ENCODE measurements at regions not wholly inside any gene's neighbourhood (a gene's known extent, or its start where the extent isn't known, plus 50 kb on each side); places are given as distances from the start of the nearest gene placed in this dataset.

DNA sequence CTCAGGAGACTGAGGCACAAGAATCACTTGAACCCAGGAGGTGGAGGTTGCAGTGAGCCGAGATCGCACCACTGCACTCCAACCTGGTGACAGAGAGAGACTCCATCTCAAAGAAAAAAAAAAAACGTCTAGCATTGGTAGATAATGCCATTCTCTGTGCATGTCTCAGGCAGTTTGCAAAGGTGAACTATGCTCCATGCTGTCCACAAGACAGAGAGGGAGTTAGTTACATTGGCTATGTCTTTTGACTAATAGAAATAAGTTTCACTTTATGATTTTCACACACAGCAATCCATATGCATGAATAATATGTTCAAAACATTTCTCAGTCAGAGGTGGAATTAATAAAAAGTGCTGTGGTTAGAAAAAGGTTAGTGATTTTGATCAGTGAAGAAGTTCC lies 591.4 kb downstream of the ETS1 start:
- no peak overlapping the region for H3K27ac ChIP-seq (ENCODE audit: low read length)
- H3F3A ChIP-seq (ENCODE audit: insufficient read depth, low read length, poor library complexity, severe bottlenecking), result no peaks in the 10 kb centered on the region

DNA sequence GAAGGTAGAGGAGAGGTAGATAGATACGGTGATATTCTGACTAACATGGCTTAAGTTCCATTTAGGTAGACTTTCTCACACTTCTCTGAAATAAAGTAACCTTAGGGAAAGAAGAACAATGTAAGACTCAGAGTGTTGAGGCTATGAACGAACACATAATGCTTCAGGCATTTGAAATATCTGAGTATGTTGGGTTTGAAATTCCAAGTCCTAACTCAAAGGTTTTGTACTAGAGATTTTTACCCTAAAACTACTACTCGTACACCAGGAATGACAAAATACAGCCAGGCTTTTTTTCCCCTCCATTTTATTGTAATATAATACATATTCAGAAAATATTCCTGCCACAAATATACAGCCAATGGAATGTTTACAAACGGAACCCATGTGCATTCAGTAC lies 592.6 kb downstream of the ETS1 start:
- no peaks in the 10 kb centered on the region for H3K9me3 ChIP-seq (ENCODE audit: low read length)
- no peak for TF ChIP-seq POLR2AphosphoS5 (IDR thresholded peaks at IDR 0.05)
- TF ChIP-seq REST (IDR thresholded peaks at IDR 0.05; ENCODE audit: borderline replicate concordance), result no peak
- TF ChIP-seq MXI1 (conservative IDR thresholded peaks at IDR 0.05; ENCODE audit: poor library complexity, severe bottlenecking), result no peak
- no peak for TF ChIP-seq SMC3 (conservative IDR thresholded peaks at IDR 0.05; ENCODE audit: poor library complexity)
- TF ChIP-seq TAF1 (IDR thresholded peaks at IDR 0.05; ENCODE audit: low read depth), result no peak
- TF ChIP-seq, protein P1, sequence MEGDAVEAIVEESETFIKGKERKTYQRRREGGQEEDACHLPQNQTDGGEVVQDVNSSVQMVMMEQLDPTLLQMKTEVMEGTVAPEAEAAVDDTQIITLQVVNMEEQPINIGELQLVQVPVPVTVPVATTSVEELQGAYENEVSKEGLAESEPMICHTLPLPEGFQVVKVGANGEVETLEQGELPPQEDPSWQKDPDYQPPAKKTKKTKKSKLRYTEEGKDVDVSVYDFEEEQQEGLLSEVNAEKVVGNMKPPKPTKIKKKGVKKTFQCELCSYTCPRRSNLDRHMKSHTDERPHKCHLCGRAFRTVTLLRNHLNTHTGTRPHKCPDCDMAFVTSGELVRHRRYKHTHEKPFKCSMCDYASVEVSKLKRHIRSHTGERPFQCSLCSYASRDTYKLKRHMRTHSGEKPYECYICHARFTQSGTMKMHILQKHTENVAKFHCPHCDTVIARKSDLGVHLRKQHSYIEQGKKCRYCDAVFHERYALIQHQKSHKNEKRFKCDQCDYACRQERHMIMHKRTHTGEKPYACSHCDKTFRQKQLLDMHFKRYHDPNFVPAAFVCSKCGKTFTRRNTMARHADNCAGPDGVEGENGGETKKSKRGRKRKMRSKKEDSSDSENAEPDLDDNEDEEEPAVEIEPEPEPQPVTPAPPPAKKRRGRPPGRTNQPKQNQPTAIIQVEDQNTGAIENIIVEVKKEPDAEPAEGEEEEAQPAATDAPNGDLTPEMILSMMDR (IDR thresholded peaks at IDR 0.05; ENCODE audit: poor library complexity, severe bottlenecking), result no peak
- no peak for TF ChIP-seq EZH2 (IDR thresholded peaks at IDR 0.05; ENCODE audit: borderline replicate concordance, insufficient read depth, low read length, poor library complexity, severe bottlenecking)
- TF ChIP-seq EP300 (conservative IDR thresholded peaks at IDR 0.05; ENCODE audit: poor library complexity, severe bottlenecking), result no peak
- no peak for TF ChIP-seq RAD21 (conservative IDR thresholded peaks at IDR 0.05)
- H3K4me2 ChIP-seq (ENCODE audit: low read length), result no peak overlapping the region
- no peaks in the 10 kb centered on the region for H3K9me2 ChIP-seq (ENCODE audit: insufficient read depth, low read length)
- H2AFZ ChIP-seq (ENCODE audit: low read depth, low read length), result no peak overlapping the region
- H3K27ac ChIP-seq (ENCODE audit: low read length), result no peak overlapping the region
- H3K79me2 ChIP-seq (replicated peaks; ENCODE audit: insufficient read depth, low read length), result no peaks in the 10 kb centered on the region
- no peak overlapping the region for H3K9ac ChIP-seq (ENCODE audit: low read length)
- no peaks in the 10 kb centered on the region for H3K36me3 ChIP-seq (ENCODE audit: insufficient read depth, low read length)
- no peak overlapping the region for H3K4me3 ChIP-seq (ENCODE audit: low read length)
- H3F3A ChIP-seq (ENCODE audit: insufficient read depth, low read length, poor library complexity, severe bottlenecking), result no peaks in the 10 kb centered on the region
- H4K20me1 ChIP-seq (ENCODE audit: insufficient read depth), result no peaks in the 10 kb centered on the region
- H3K27me3 ChIP-seq (ENCODE audit: insufficient read depth, low read depth, low read length), result no peaks in the 10 kb centered on the region

More for the DNA sequence above, 591.4 kb downstream of the ETS1 start:
- TF ChIP-seq SMC3 (conservative IDR thresholded peaks at IDR 0.05; ENCODE audit: poor library complexity) (no peak), MXI1 (conservative IDR thresholded peaks at IDR 0.05; ENCODE audit: poor library complexity, severe bottlenecking) (no peak), EZH2 (IDR thresholded peaks at IDR 0.05; ENCODE audit: borderline replicate concordance, insufficient read depth, low read length, poor library complexity, severe bottlenecking) (no peak), RAD21 (conservative IDR thresholded peaks at IDR 0.05) (no peak), POLR2AphosphoS5 (IDR thresholded peaks at IDR 0.05) (no peak), TAF1 (IDR thresholded peaks at IDR 0.05; ENCODE audit: low read depth) (no peak), EP300 (conservative IDR thresholded peaks at IDR 0.05; ENCODE audit: poor library complexity, severe bottlenecking) (no peak), REST (IDR thresholded peaks at IDR 0.05; ENCODE audit: borderline replicate concordance) (no peak)
- TF ChIP-seq, protein P1 (IDR thresholded peaks at IDR 0.05; ENCODE audit: poor library complexity, severe bottlenecking), result no peak
- H3K4me3 ChIP-seq (ENCODE audit: low read length), result no peak overlapping the region
- no peaks in the 10 kb centered on the region for H3K27me3 ChIP-seq (ENCODE audit: insufficient read depth, low read depth, low read length)
- H3K4me2 ChIP-seq (ENCODE audit: low read length), result no peak overlapping the region
- no peaks in the 10 kb centered on the region for H3K36me3 ChIP-seq (ENCODE audit: insufficient read depth, low read length)
- no peaks in the 10 kb centered on the region for H3K9me2 ChIP-seq (ENCODE audit: insufficient read depth, low read length)
- no peaks in the 10 kb centered on the region for H4K20me1 ChIP-seq (ENCODE audit: insufficient read depth)
- H2AFZ ChIP-seq (ENCODE audit: low read depth, low read length), result no peak overlapping the region
- no peaks in the 10 kb centered on the region for H3K9me3 ChIP-seq (ENCODE audit: low read length)
- no peak overlapping the region for H3K9ac ChIP-seq (ENCODE audit: low read length)
- H3K79me2 ChIP-seq (replicated peaks; ENCODE audit: insufficient read depth, low read length), result no peaks in the 10 kb centered on the region
